ENCODE measurements at regions not wholly inside any gene's neighbourhood (a gene's known extent, or its start where the extent isn't known, plus 50 kb on each side); places are given as distances from the start of the nearest gene placed in this dataset.

GRCh38 chr12:115185506-115185905 is 501.5 kb upstream of the TBX3 start:
- Mint-ChIP-seq H3K36me3 (ENCODE audit: insufficient read depth, unreplicated experiment) (no peaks in the 10 kb centered on the region), H3K9me3 (ENCODE audit: unreplicated experiment) (no peaks in the 10 kb centered on the region), H3K4me3 (ENCODE audit: unreplicated experiment) (no peak overlapping the region), H3K27ac (ENCODE audit: low read depth, unreplicated experiment) (no peak overlapping the region), H3K27me3 (ENCODE audit: insufficient read depth, unreplicated experiment) (no peaks in the 10 kb centered on the region), H3K4me1 (ENCODE audit: insufficient read depth, unreplicated experiment) (no peaks in the 10 kb centered on the region)
- no peak for TF ChIP-seq CTCF (IDR thresholded peaks at IDR 0.05; ENCODE audit: unreplicated experiment)
- CTCF ChIA-PET, result no interaction called here
- DNase-seq (ENCODE audit: unreplicated experiment), result peak; percentile 3
- intact Hi-C loops (cut with micrococcal nuclease), result no loop called here
- no TSS peak for BruUV-seq (replicated peaks)
- POLR2A ChIA-PET, result no interaction called here

DNA sequence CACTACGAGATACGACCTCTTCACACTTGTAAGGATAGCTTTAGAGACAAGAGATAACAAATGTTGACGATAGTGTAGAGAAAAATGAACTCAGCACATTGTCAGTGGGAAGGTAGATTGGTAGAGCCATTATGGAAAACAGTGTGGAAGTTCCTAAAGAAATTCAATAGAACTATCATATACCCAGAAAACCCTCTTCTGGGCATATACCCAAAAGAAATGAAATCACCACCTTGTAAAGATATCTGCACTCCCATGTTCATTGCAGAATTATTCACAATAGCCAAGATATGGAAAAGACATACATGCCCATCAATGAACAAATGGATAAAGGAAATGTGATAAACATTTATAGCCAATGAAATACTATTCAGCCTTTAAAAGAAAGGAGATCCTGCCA is 499.8 kb upstream of the TBX3 start:
- POLR2A ChIA-PET, result no interaction called here
- intact Hi-C loops (cut with micrococcal nuclease), result no loop called here

DNA sequence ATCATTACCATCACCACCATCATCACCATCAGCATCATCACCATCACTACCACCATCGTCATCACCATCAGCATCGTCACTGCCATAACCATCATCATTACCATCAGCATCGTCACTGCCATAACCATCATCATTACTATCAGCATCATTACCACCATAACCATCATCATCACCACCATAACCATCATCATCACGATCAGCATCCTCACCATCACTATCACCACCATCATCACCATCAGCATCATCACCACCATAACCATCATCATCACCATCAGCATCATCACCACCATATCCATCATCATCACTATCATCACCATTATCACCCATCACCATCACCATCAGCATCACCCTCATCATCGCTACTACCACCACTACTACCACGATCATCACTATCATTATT is 493.9 kb upstream of the TBX3 start:
- TF ChIP-seq CTCF (IDR thresholded peaks at IDR 0.05; ENCODE audit: unreplicated experiment), result no peak
- intact Hi-C loops (cut with micrococcal nuclease), result no loop called here
- Mint-ChIP-seq H3K27me3 (ENCODE audit: insufficient read depth, unreplicated experiment) (no peaks in the 10 kb centered on the region), H3K9me3 (ENCODE audit: unreplicated experiment) (no peaks in the 10 kb centered on the region), H3K36me3 (ENCODE audit: insufficient read depth, unreplicated experiment) (no peaks in the 10 kb centered on the region), H3K4me3 (ENCODE audit: unreplicated experiment) (no peak overlapping the region), H3K27ac (ENCODE audit: low read depth, unreplicated experiment) (no peak overlapping the region), H3K4me1 (ENCODE audit: insufficient read depth, unreplicated experiment) (no peaks in the 10 kb centered on the region)
- no TSS peak for BruUV-seq (replicated peaks)
- ChIA-PET CTCF (no interaction called here), POLR2A (no interaction called here)
- no peak for DNase-seq (ENCODE audit: unreplicated experiment)

More for the DNA sequence above, 499.8 kb upstream of the TBX3 start:
- CTCF ChIA-PET, result no interaction called here
- Mint-ChIP-seq H3K9me3 (ENCODE audit: unreplicated experiment) (no peaks in the 10 kb centered on the region), H3K4me1 (ENCODE audit: insufficient read depth, unreplicated experiment) (no peaks in the 10 kb centered on the region), H3K27ac (ENCODE audit: low read depth, unreplicated experiment) (no peak overlapping the region), H3K36me3 (ENCODE audit: insufficient read depth, unreplicated experiment) (no peaks in the 10 kb centered on the region), H3K4me3 (ENCODE audit: unreplicated experiment) (no peak overlapping the region), H3K27me3 (ENCODE audit: insufficient read depth, unreplicated experiment) (no peaks in the 10 kb centered on the region)
- DNase-seq (ENCODE audit: unreplicated experiment), result no peak
- no peak for TF ChIP-seq CTCF (IDR thresholded peaks at IDR 0.05; ENCODE audit: unreplicated experiment)
- no TSS peak for BruUV-seq (replicated peaks)

DNA sequence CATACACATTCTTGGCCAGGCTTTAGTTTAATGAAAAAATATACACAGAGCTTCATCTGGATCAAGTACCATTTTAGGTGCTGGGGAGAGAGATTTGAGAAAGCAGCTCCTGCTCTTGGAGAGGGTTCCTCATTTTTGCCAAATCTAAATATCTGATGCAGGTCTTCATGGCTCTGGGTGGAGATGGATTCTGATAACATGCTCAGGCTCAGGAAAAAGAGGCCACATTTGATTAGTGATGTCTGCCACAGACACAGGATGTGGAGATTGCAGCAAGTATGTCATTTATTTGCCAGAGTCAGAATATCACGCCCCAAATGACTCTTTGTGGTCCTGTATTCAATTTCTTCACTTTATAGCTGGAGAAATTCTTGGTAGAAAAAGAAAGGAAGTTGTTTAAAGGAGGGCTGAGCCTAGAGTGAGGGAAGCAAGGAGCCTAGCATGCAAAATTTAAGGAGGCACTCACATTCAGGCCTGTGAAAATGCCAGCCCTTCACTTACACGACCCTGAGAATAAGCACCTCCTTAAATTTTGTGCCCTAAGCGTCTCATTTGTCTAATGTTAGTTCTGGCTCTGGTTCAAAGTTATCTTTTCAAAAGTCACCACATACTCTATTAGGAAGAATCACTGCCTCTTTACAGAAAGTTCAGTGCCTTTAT is 492.9 kb upstream of the TBX3 start:
- Mint-ChIP-seq H3K4me1 (ENCODE audit: insufficient read depth, unreplicated experiment) (no peaks in the 10 kb centered on the region), H3K36me3 (ENCODE audit: insufficient read depth, unreplicated experiment) (no peaks in the 10 kb centered on the region), H3K27me3 (ENCODE audit: insufficient read depth, unreplicated experiment) (no peaks in the 10 kb centered on the region), H3K4me3 (ENCODE audit: unreplicated experiment) (no peak overlapping the region), H3K27ac (ENCODE audit: low read depth, unreplicated experiment) (no peak overlapping the region), H3K9me3 (ENCODE audit: unreplicated experiment) (no peaks in the 10 kb centered on the region)
- ChIA-PET POLR2A (interaction anchor here (0.9 kb wide), 1 partner anchor 26 kb away, joined by 3 read pairs; no protein-coding TSS in a partner anchor), CTCF (interaction anchor here (0.7 kb wide), 1 partner anchor 41 kb away, joined by 3 read pairs; no protein-coding TSS in a partner anchor)
- no TSS peak for BruUV-seq (replicated peaks)
- TF ChIP-seq CTCF (IDR thresholded peaks at IDR 0.05; ENCODE audit: unreplicated experiment), result no peak
- intact Hi-C loops (cut with micrococcal nuclease), result no loop called here
- DNase-seq (ENCODE audit: unreplicated experiment), result peak; percentile 21
